GM23248 (cell line): ENCODE measurements at regions not wholly inside any gene's neighbourhood (a gene's known extent, or its start where the extent isn't known, plus 50 kb on each side); places are given as distances from the start of the nearest gene placed in this dataset.

Experiments used
- DNase-seq: peaks from one replicate; pipeline ENCODE4 v3.0.0-alpha.2; 2015
- H2AFZ ChIP-seq: fragments of 200-600 bp; sonication (generic); 2 replicates; pipeline ENCODE4 v1.6.1; 2016; ENCODE audit warnings: antibody characterized with exemption
- H3F3A ChIP-seq: fragments of 200-600 bp; sonication (generic); 2 replicates; pipeline ENCODE4 v1.6.1; 2016; ENCODE audit warnings: mild to moderate bottlenecking, antibody characterized with exemption, mixed run types; ENCODE audit not compliant: insufficient read depth
- H3K27ac ChIP-seq: fragments of 200-600 bp; sonication (generic); 2 replicates; pipeline ENCODE4 v1.5.1; 2016; ENCODE audit warnings: mild to moderate bottlenecking
- H3K27me3 ChIP-seq: fragments of 200-600 bp; sonication (generic); replicated peaks from 2 replicates; pipeline ENCODE4 v1.6.1; 2016; ENCODE audit warnings: mild to moderate bottlenecking; ENCODE audit not compliant: insufficient read depth
- H3K36me3 ChIP-seq: fragments of 200-600 bp; sonication (generic); 2 replicates; pipeline ENCODE4 v1.6.1; 2016; ENCODE audit warnings: low read depth, mild to moderate bottlenecking
- H3K4me1 ChIP-seq: fragments of 200-600 bp; sonication (generic); 2 replicates; pipeline ENCODE4 v1.6.1; 2016; ENCODE audit warnings: mild to moderate bottlenecking; ENCODE audit not compliant: insufficient read depth
- H3K4me2 ChIP-seq: fragments of 200-600 bp; sonication (generic); one replicate; pipeline ENCODE4 v1.6.1; 2016; ENCODE audit warnings: mild to moderate bottlenecking; ENCODE audit not compliant: unreplicated experiment
- H3K4me3 ChIP-seq: fragments of 200-600 bp; sonication (generic); 2 replicates; pipeline ENCODE4 v1.5.1; 2016; ENCODE audit warnings: mild to moderate bottlenecking
- H3K79me2 ChIP-seq: fragments of 200-600 bp; sonication (generic); 2 replicates; pipeline ENCODE4 v1.6.1; 2016; ENCODE audit warnings: mild to moderate bottlenecking; ENCODE audit not compliant: insufficient read depth
- H3K9ac ChIP-seq: fragments of 200-600 bp; sonication (generic); 2 replicates; pipeline ENCODE4 v1.6.1; 2016; ENCODE audit warnings: mild to moderate bottlenecking
- H3K9me2 ChIP-seq: fragments of 200-600 bp; sonication (generic); 2 replicates; pipeline ENCODE4 v1.6.1; 2016; ENCODE audit warnings: mixed run types, mild to moderate bottlenecking, moderate library complexity; ENCODE audit not compliant: insufficient read depth
- H3K9me3 ChIP-seq: fragments of 200-600 bp; sonication (generic); one replicate; pipeline ENCODE4 v1.6.1; 2017; ENCODE audit warnings: low read depth
- H4K20me1 ChIP-seq: fragments of 200-600 bp; sonication (generic); 2 replicates; pipeline ENCODE4 v1.6.0; 2016; ENCODE audit not compliant: insufficient read depth
- EZH2 ChIP-seq: fragments of 200-600 bp; sonication (generic); IDR thresholded peaks from 2 replicates; pipeline ENCODE4 v1.6.1; 2018; ENCODE audit warnings: antibody characterized with exemption, mild to moderate bottlenecking; ENCODE audit not compliant: insufficient read depth, poor library complexity, severe bottlenecking
- EZH2phosphoT487 ChIP-seq: fragments of 200-600 bp; sonication (generic); IDR thresholded peaks from 2 replicates; pipeline ENCODE4 v1.6.1; 2018; ENCODE audit warnings: antibody characterized with exemption, moderate library complexity, mild to moderate bottlenecking, low read depth; ENCODE audit not compliant: insufficient read depth
- WGBS, 2 experiments: methylation state at CpG; one replicate each; pipeline ENCODE4 v1.1.6; 2015 to 2017; ENCODE audit warnings: low lambda C conversion rate in 2 of 2, low coverage in 1 of 2; ENCODE audit errors: missing lambda C conversion rate in 2 of 2; 5-methylcytosine and 5-hydroxymethylcytosine counted together
- in situ Hi-C: fragments of 300-500 bp; cut with MboI; formaldehyde crosslinking; loops from 2 replicates; pipeline ENCODE4 v1.15.0; 2020

DNA sequence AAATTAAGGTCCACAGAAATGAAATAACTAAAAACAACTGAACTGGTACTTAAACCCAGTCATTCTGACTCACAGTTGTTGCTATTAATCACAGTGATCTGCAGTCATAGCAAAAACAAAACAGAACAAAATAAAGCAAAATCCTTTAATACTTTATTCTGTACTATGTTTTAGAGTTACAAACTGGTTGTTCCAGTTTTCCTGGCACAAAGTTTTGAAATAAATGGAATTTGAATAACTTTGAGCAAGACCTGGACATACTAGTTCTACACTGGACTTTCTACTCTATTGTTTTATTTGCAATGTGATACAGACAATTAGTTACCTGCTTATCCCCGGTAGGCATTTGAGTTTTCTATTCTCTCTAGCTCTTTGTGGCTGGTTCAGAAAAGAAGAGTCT, 147.9 kb downstream of the DMRT2 start:
- no peaks in the 10 kb centered on the region for H3K36me3 ChIP-seq

DNA sequence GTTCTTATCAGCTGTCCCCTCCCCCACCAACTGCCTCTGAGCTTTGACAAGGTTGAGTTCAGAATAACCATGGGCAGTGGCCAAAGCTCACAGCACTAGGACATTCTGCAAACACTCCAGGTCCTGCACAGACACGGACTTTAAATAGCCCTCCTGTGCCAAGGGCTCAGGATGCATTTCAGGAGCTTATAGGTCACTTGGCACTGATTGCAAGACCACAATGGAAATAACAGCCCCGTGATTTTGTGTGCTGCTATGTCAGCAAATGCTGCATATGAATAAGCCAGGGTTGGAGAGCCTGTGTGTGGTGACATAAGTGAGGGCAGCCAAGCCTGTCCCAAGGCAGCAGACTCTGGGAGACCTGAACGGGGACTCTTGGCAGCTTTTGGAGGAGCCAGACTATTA, 150.7 kb downstream of the DMRT2 start:
- Histone ChIP-seq H3K9me3 (no peaks in the 10 kb centered on the region), H2AFZ (no peak overlapping the region), H3K4me3 (no peak overlapping the region), H3K4me2 (no peak overlapping the region), H3K9ac (no peak overlapping the region), H3K27ac (no peak overlapping the region), H3K9me2 (no peaks in the 10 kb centered on the region), H3F3A (peaks cover 6% of the 10 kb centered on the region), H4K20me1 (no peaks in the 10 kb centered on the region), H3K27me3 (no peaks in the 10 kb centered on the region), H3K36me3 (no peaks in the 10 kb centered on the region), H3K79me2 (no peaks in the 10 kb centered on the region), H3K4me1 (peaks cover 10% of the 10 kb centered on the region)
- in situ Hi-C loops: no loop called here
- TF ChIP-seq EZH2: no peak
- no peak for TF ChIP-seq EZH2phosphoT487
- DNase-seq: peak; percentile 52
- WGBS, 2 experiments: 21 to 25% methylated on average over 3 of the region's 3 CpGs

More for the DNA sequence above, 147.9 kb downstream of the DMRT2 start:
- peak; percentile 80 for DNase-seq
- in situ Hi-C loops: no loop called here
- H3K9ac ChIP-seq: peak overlapping the region; percentile 35; the same call in 1 of the 2 replicates
- H3K79me2 ChIP-seq: no peaks in the 10 kb centered on the region
- no peaks in the 10 kb centered on the region for H4K20me1 ChIP-seq
- no peak overlapping the region for H3K4me3 ChIP-seq
- no peak overlapping the region for H2AFZ ChIP-seq
- H3K9me3 ChIP-seq: no peaks in the 10 kb centered on the region
- TF ChIP-seq EZH2: no peak
- TF ChIP-seq EZH2phosphoT487: no peak
- 65 to 67% methylated on average over 1 of the region's 1 CpG for WGBS, 2 experiments
- H3K4me1 ChIP-seq: peaks cover 6% of the 10 kb centered on the region
- peaks cover 2% of the 10 kb centered on the region for H3F3A ChIP-seq
- peak overlapping the region; percentile 46 for H3K27ac ChIP-seq
- no peak overlapping the region for H3K4me2 ChIP-seq
- no peaks in the 10 kb centered on the region for H3K27me3 ChIP-seq
- H3K9me2 ChIP-seq: no peaks in the 10 kb centered on the region

DNA sequence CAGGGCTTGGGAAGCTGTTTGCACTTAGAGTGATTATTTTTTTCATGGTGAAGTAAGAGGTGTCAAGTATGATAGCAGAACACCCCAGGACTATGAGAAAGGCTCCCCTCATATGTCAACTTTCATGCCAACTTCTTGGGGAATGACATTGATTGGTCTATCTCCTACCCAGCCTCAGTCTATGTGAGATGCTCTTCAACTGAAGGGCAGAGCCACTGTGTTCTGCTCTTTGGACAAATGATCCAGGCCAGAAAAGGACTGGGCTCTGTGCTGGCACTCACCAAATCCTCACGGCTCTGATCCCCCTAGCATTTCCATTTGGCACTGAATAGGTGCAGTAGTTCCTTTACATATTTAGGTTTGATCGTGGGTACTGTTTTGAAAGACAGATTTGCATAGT, 151.1 kb downstream of the DMRT2 start:
- H3K4me1 ChIP-seq: peaks cover 10% of the 10 kb centered on the region
- H3K9me2 ChIP-seq: no peaks in the 10 kb centered on the region
- no peak overlapping the region for H3K4me3 ChIP-seq
- no peak for TF ChIP-seq EZH2
- TF ChIP-seq EZH2phosphoT487: no peak
- no peak overlapping the region for H3K9ac ChIP-seq
- DNase-seq: no peak
- no peaks in the 10 kb centered on the region for H4K20me1 ChIP-seq
- H3K9me3 ChIP-seq: no peaks in the 10 kb centered on the region
- H3F3A ChIP-seq: peaks cover 6% of the 10 kb centered on the region
- H3K79me2 ChIP-seq: no peaks in the 10 kb centered on the region
- no peaks in the 10 kb centered on the region for H3K27me3 ChIP-seq
- no peak overlapping the region for H3K4me2 ChIP-seq
- no peaks in the 10 kb centered on the region for H3K36me3 ChIP-seq
- H3K27ac ChIP-seq: no peak overlapping the region
- 90 to 97% methylated on average over 2 of the region's 2 CpGs for WGBS, 2 experiments
- H2AFZ ChIP-seq: no peak overlapping the region
- in situ Hi-C loops: no loop called here

DNA sequence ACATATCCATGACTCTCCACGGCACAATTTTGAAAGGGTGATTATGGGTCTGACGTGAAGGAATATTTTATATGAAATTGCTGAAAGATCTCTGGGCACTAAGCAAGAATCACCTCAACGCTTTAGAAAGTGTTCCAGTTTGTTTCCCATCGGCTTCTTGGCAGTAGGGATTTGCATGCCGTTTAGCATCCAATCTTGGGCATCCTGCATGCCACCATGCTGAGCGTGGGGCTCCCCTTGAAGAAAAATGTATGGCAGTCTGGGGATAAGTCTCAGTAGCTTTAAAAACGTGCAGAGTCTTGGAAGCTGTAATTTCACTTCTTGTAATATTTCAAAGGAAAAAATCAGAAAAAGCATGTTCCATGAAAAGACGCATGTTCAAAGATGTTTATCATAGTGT, 151.7 kb downstream of the DMRT2 start:
- Histone ChIP-seq H2AFZ (no peak overlapping the region), H3K9me3 (no peaks in the 10 kb centered on the region), H3K27me3 (no peaks in the 10 kb centered on the region)

More for the DNA sequence above, 151.7 kb downstream of the DMRT2 start:
- DNase-seq: no peak
- in situ Hi-C loops: no loop called here
- TF ChIP-seq EZH2 (no peak), EZH2phosphoT487 (no peak)
- Histone ChIP-seq H3K79me2 (no peaks in the 10 kb centered on the region), H3K36me3 (no peaks in the 10 kb centered on the region), H3F3A (peaks cover 6% of the 10 kb centered on the region), H3K9me2 (no peaks in the 10 kb centered on the region), H3K27ac (no peak overlapping the region), H3K9ac (no peak overlapping the region), H3K4me2 (no peak overlapping the region), H3K4me3 (no peak overlapping the region), H4K20me1 (no peaks in the 10 kb centered on the region), H3K4me1 (peaks cover 10% of the 10 kb centered on the region)
- WGBS, 2 experiments: 78 to 81% methylated on average over 8 of the region's 8 CpGs
